Fibroblast of skin of left biceps (primary cell): ENCODE measurements at regions not wholly inside any gene's neighbourhood (a gene's known extent, or its start where the extent isn't known, plus 50 kb on each side); places are given as distances from the start of the nearest gene placed in this dataset.

Experiments
- DNase-seq, 2 experiments: peaks; one replicate each; pipeline ENCODE4 v3.0.0-alpha.2; 2013; ENCODE audit warnings: low read depth in 2 of 2

DNA sequence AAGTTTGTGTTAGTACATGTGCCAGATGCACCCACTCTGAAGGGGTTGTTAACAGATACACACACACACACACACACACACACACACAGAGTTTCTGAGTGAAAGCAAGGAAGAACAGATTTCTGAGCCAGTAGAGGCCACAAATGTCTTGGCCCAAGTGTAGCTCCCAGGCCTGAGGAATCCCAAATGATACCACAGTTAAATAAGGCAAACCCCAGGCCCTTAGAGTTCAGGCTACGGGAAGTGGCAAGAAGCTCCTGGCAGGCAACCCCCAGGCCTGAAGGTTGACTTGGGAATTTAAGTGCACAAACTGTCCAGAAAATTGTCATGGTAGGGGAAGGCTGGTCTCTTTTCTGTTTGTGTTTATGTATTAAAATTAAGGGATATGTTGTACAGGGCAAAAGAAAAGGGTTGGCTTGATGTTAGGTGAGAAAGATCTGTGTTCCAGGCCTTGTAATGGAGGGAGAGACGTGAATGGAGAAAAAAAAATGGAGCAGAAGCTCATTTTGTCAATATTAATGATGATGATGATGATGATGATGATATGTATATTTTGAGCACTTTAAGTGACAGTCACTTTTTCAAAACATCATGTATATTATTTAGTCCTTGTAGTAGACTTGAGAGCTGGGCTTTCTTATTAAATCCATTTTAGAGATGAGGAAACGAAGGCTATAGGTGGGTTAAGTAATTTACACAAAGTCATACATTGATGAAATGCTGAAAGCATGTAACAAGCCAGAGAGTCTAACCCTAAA lies 317.0 kb upstream of the JAG1 start:
- DNase-seq = no peak

DNA sequence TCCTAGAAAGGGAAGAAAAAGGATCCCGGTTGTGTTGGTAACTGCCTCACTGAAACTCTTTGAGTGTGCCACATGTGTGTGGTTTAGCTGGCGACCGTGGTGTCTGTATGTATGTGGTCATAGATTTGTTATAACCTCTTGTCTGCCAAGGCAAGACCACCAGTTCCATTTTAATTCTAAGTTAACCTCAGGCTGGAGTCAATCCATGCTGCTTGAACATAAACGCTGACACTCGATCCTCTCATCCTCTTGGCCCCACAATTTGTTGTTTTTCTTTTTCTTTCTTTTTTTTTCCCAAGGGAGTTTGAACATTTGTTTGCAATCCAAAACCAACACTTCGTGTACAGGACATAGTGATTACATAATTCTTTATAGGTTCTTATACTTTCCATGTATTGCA lies 318.9 kb upstream of the JAG1 start:
- peak in 1 of 2 experiments; percentile 29 for DNase-seq

DNA sequence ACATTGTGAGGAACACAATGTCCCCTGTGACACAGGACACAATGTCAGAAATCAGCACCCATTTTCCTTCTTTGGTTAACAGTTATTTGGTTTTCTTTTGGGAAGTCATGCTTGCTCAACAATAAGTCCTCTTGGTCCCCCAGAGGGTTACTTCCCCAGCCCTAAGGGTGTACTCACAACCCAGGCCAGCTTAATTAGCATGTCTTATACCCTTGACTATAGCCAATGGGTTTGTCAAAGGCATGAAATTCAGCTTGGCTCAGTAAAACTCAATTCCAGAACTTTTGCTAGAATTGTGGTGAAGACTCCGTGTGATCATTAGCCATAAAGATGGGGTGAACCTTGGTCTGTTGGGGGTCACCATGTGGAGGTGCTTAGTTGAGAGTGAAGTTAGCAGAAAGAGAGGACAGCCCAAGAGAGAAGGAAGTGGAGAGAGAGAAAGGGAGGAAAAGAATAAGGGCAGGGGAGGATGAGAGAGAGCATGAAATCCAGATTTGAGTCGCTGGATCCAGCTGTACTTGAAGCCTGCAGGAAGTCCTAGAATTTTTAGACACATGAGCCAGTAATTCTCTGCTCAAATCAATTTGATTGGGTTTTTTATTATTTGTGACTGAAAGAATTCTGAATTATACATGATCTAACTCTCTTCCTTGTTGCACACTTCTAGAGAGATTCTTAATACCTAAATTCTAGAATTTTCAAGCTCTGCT lies 321.3 kb upstream of the JAG1 start:
- no peak for DNase-seq

DNA sequence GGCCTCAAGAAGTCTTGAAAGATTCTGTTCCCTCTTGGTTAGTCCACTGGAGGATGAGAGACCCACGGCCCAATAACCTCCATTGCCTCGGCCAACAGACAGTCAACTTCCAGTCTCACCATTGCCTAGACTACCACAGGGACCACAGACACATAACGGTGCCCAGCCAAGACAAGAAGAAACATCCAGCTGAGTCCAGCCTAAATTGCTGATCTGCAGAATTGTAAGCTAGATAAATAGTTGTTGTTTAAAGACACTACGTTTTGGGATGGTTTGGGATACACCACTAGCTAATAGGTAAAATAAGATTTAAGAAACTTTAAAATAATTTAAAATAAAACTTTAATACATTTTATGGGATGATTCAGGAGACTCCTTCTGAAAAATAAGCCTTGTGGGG lies 324.7 kb upstream of the JAG1 start:
- no peak for DNase-seq

DNA sequence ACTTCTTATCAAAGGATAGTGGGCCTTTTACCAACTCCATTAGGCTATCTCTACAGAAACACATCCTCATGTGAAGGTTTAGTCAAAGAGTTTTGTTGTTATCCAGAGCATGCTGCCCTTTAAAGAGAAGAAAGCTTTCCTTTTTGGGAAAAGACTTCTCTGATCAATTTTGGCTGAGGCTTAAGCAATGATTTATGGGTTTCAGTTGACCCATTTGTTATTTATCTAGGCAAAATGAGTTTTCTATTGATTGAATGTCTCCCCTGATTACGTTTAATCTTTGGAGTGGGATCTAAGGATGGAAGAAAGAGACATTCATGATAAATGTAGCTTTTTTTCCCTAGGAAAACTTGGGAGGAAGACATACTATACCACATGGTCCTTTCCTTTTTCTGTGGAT lies 326.6 kb upstream of the JAG1 start:
- no peak for DNase-seq

DNA sequence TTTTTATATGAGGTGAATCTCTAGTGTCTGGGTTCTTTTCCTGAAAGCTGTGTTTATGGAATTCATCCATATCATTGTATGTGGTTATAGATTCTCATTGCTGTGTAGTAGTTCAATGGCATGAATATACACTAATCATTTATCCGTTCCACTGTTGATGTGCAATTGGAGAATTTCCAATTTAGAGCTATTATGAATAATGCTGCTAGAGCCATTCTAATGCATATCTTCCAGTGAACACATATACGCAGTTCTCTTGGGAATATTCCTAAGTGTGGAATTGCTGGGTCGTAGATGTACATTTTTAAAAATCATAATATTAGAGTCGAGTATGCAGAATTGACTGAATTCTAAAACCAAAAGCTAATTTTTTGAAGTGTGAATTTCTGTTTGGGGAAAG lies 327.5 kb upstream of the JAG1 start:
- peak in 1 of 2 experiments; percentile 45 for DNase-seq

DNA sequence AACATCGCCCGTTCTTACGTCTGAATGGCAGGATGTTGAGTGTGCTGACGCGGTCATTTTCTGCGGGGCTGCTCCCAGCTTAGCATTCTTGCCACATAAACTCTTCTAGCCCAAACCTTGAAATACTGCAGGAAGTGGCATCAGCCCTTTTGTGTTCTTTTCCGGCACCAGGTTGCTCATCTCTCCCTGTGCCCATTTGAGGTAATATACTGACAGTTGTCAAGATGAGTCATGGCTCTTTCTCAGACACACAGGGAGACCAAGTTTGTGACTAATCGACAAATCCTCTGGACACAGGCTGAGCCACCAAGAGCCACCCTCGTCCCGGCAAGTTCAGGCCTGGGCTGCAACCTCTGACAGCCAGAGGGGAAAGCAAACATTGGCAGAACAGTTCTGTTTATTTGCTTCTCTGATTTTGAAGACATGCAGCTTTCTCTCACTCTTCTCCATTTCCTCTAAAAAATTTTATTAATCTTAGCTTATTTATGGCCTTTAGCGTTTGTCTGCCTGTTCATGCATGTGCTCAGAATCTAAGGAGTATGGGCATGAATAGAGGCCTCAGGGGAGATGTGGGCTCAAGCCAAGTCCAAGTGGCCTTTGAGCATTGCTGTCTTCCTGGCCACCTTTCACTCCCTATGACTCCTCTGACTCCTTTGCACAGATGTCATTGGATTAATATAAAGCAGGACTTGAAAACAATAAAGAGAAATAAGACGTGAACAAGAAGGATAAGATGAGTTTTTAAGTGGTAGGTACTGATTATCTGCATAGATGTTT lies 328.2 kb upstream of the JAG1 start:
- DNase-seq = no peak

DNA sequence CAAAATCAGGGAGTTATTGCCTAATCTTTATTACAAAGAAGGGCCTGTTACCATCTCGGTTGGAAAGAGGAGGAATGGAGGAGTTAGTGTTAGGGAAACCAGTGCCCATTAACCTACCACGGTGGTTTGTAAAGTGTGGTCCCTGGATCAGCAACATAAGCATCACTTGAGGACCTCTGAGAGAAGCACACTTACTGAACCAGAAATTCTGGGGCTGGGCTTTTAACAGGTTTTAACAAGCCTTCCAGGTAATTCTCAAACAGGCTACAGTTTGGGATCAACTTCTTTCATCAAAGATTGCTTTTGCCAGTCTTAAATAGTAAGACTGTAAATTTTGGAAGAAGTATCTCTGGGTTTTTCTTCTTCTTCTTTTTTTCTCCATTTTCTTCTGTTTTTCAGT lies 329.5 kb upstream of the JAG1 start:
- DNase-seq = no peak

DNA sequence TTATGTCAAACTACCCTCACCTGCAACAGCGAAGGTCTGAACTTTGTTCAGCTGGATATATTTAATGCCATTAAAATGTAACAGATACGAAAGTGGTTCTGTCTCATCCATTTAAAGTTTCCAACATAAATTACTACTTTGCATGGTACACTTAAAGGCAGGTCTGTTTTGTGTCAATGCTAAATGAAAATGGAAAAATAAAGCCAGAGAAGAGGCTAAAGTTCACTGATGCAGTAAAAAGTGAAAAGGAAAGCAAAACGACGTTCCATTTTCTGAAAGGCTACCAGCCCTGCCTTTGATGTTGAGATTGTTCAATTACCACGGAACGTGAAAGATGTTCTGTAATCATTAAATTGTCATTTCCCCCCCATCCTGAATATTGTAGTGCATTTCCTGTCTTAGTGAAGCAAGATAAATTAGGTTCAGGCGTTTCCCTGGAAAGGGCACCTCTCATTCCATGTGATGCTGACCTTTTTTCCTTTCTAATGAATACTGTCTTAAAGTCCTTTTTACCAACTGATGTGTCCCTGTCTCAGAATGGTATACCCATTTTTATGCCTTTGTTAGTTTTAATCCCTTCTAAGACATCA lies 334.7 kb upstream of the JAG1 start:
- DNase-seq = no peak

DNA sequence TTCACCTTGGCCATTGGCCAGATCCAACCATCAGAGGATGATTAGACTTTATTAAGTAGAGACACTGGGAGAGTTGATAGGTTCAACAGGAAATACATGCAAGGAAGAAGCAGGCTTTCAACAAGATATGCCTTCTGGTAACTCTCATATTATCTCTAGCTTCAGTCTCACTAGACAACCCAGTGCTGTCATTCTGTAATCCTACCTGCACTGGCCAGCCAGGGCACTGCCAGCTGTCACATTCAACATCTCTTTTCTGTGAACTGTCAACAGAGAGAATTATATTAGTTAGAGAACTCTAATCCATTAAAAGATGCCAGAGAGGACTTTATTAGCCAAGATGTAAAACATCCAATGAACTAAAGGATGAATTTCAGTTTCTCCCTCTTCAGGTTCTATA lies 337.9 kb upstream of the JAG1 start:
- DNase-seq = no peak

DNA sequence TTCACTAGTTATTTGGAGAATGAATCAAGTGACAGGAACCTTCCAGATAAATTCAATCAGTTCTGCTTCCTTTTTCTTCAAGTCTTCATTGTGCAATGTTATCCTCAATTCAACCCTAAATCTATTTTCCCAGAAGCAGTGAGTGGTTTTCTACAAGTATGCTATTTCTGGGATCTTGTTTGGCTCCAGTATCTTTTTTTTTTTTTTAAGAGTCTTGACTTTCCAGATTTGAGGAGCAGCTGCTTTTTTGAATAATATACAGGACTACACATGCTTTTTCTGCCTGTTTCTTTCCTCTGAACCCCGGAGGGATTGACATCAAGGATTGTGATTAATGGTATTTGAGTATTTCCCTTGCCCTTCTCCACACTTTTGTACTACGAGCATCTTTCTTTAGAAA lies 339.2 kb upstream of the JAG1 start:
- peak; percentile 53 to 54 for DNase-seq

DNA sequence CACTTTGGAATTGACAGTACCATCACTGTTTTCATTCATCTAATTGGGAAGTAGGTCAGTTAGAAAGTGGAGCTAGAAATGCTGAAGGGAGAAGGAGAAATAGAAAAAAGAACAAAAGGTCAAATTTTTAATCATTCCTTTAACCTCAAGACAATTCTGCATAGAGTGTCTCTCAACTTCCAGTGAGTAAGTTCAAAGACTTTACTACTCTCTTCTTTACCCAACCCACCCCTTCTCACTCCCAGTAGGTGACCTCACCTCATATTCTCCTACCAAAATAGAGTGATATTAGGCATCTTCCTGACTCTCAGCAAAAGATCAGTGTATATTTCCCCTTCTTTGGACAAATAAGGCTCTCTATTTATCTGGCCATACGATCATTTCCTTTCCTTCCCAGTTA lies 340.0 kb upstream of the JAG1 start:
- DNase-seq = no peak

DNA sequence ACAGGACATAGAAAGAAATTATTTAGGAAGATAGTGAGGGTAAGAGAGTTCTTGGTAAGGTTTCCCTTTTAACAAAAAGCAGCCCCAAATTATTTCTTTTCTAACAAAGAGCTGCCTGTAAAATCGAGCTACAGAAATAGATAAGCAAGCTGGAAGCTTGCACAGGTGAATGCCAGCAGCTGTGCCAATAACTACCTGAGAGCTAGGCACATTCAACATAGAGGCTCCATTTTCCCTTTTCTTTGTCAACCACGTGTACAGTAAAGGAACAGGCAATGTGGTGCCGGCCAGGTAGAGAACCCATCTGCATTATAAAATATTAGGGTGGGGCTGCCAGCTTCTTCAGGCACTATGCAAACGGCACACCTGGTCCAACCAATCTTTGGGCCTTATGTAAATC lies 341.6 kb upstream of the JAG1 start:
- DNase-seq = no peak

DNA sequence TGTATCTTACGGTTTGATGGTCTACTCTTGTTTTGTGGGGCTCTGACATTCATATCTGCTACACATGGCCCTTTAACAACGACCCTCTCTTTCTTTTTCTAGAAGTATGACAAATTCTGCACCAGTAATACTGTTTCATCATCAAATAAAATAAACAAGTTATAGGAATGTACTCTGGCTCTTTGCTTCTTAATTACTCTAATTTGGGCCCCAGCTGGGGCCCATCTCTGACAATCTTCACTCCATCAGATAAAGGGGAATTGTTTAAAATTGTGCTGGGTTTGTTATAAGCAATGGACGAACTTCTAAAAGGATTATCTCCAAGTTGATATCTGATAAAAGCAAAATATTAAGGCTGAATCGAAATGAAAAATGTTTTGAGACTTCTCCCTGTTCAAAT lies 343.6 kb upstream of the JAG1 start:
- DNase-seq = no peak

DNA sequence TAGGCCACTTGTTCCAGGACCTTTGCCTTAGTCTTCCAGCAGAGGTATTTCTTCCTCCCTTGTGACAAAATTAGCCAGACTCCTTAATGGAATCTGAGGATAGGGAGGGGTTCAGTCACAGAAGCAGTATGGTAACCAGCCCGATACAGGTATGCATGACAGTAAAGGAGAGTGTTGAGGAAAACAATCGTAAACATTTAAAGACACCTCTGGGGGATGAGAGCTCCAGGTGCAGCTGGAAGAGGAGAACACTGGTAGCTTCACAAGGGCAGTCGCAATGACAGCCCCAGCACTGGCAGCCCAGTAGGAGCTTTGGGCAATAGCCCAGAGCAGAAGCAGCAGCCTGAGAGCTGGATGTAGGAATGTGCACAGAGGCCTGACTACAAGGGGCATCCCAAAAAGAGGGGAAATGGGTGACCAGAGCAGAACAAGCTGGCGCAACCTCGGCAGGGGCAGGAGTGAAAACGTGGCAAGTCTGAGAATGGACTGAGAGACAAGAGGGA lies 344.9 kb upstream of the JAG1 start:
- no peak for DNase-seq

DNA sequence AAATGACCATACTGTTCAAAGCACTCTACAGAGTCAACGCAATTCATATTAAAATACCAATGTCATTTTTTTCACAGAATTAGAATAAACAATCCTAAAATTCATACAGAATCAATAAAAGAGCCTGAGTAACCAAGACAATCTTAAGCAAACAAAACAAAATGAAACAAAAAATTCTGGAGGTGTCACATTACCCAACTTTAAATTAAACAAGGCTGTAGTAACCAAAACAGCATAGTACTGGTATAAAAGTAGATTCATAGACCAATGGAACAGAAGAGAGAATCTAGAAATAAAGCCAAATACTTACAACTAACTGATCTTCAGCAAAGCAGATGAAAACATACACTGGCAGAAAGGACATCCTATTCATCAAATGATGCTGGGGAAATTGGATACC lies 346.9 kb upstream of the JAG1 start:
- no peak for DNase-seq

DNA sequence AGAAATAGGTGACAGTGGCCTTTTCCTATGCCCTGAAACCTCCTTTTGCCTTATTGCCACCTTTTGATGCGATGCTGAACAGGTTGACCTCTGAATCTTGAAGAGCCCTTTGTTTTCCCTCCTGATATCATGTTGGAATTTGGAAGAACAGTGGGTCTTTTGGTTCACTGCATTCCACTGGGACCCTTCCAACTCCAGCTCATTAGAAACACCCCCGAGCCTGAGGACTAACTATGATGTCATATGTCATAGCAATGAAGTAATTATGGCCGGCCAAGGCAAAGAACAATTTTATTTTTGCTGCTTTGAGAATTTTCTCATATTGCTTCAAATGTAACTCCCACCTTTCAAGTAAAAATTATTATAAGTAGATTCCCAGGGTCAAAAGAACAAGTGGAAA lies 353.4 kb upstream of the JAG1 start:
- DNase-seq = no peak

DNA sequence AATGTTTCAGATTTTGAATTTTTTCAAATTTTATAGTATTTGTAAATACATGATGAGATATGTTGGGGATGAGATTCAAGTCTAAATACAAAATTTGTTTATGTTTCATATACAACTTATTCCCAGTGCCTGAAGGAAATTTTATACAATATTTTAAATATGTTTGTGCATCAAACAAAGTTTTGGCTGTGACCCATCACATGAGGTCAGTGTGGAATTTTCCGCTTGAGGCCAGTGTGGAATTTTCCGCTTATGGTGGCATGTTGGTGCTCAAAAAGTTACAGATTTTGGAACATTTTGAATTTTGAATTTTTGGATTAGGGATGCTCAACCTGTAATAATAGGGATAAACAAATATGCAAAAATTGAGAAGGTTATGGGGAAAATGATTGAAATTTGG lies 356.6 kb upstream of the JAG1 start:
- no peak for DNase-seq

DNA sequence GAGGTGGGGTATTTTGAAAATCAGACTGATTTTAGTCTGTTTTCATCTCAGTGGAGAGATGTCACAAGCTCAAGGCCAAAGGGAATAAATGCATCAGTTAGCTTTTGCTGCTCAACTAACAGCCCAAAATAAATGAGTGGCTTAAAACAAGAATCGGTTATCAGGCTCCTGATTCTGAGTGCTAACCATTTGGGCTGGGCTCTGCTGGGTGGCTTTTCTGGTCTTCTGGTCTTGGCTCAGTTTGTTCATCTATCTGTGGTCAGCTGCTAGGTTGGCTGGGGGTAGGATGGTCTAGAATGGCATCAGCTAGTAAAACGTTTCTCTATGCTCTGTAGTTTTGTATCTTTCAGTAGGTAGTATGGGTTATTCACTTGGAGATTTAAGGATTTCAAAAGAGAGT lies 357.5 kb upstream of the JAG1 start:
- no peak for DNase-seq

DNA sequence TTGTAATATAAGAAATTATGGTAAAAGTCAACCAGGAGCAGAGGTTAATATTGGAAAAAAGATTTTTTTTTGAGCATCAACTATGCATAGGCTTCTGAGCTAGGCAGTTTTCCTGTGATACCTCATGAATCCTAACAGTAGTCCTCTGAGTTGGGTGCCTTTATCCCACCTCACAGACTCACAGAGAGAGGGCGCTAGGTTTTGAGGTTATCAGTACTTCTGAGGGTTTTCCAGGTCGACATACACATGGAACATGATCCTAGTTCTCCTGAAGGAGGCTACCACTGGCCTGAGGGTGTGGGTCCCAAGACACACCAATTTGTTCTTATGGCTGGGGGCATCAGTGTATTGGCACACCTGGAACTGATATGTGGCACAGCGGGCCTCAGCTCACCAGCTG lies 358.8 kb upstream of the JAG1 start:
- no peak for DNase-seq

DNA sequence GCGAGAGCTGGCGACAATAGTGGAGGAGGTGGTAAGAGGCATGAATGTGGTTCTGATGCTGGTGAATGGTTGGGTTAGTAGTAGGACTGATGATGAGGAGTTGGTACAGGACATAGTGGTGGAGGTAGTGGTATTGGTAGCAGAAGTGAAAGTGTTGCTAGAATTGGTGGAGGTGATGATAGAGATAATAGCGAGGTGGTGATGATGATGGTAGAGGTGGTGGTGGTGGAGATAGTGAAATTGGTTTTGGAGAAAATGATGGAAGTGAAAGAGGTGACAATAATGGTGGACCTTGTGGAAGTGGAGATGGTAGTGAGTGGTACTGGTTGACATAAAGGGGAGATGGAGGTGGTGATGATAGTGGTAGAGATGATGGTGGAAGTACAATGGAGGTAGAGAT lies 360.2 kb upstream of the JAG1 start:
- DNase-seq = no peak

DNA sequence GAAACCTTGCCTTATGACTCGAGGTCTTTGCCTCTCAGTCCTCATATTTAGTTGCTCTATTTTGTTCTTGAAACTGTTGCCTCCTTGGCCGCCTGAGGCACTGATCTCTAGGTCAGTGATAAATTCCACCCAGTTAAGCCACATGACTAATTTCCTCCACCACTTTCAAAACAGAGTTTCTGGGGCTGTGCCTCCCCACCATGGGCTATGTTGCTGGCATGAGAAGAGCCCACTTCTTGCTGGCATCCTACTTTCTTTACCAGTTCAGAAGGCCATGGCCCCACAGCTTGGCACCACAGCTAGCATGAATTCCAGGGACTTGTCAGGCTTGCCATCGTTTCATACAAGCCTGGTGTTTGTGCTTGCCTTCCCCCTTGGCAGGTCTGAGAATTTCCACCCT lies 361.4 kb upstream of the JAG1 start:
- DNase-seq = no peak
